OCI-LY7 (cell line): ENCODE measurements at regions not wholly inside any gene's neighbourhood (a gene's known extent, or its start where the extent isn't known, plus 50 kb on each side); places are given as distances from the start of the nearest gene placed in this dataset.
"Not testable (repeated sequence)": the region's sequence is repeated elsewhere in the genome, so short reads cannot be mapped to it uniquely, and the experiment has no call there.

Experiments
- BruUV-seq: library from RNA; stranded (reverse); fragments of 400-500 nt; replicated peaks from 2 replicates; lab custom pipeline; 2021; lab: Mats Ljungman, UMichigan
- CTCF ChIA-PET: fragments of 300-600 bp; sonication (Branson Sonifier 250); formaldehyde crosslinking; loops from one replicate; lab custom pipeline; 2022; ENCODE audit warnings: antibody characterized with exemption; ENCODE audit not compliant: unreplicated experiment; lab: Charles Lee
- POLR2A ChIA-PET: fragments of 300-600 bp; sonication (Branson Sonifier 250); formaldehyde crosslinking; loops from one replicate; lab custom pipeline; 2022; ENCODE audit warnings: antibody characterized with exemption; lab: Charles Lee
- DNase-seq: peaks from one replicate; pipeline ENCODE4 v3.0.0-alpha.2; 2015; ENCODE audit warnings: low spot score
- H2AFZ ChIP-seq: fragments of 200-600 bp; sonication (generic), shearing (Covaris generic); 2 replicates; pipeline ENCODE4 v1.6.1; 2014; ENCODE audit warnings: mild to moderate bottlenecking, antibody characterized with exemption, low read length, moderate library complexity
- H3K27ac ChIP-seq: fragments of 200-600 bp; sonication (generic); 2 replicates; pipeline ENCODE4 v1.5.1; 2014; ENCODE audit warnings: mixed run types, low read depth, mild to moderate bottlenecking, moderate library complexity, low read length, inconsistent platforms; ENCODE audit not compliant: poor library complexity, severe bottlenecking
- H3K36me3 ChIP-seq: fragments of 200-600 bp; sonication (generic); 2 replicates; pipeline ENCODE4 v1.6.1; 2014; ENCODE audit warnings: mild to moderate bottlenecking, antibody characterized with exemption, low read length, moderate library complexity, mixed read lengths; ENCODE audit not compliant: insufficient read depth
- H3K4me1 ChIP-seq: fragments of 200-600 bp; sonication (generic); 2 replicates; pipeline ENCODE4 v1.5.1; 2014; ENCODE audit warnings: mild to moderate bottlenecking, low read length; ENCODE audit not compliant: insufficient read depth, poor library complexity, severe bottlenecking
- H3K4me2 ChIP-seq: fragments of 200-600 bp; sonication (generic); 2 replicates; pipeline ENCODE4 v1.6.1; 2014; ENCODE audit warnings: mild to moderate bottlenecking, low read length
- H3K4me3 ChIP-seq: fragments of 200-600 bp; sonication (generic); 2 replicates; pipeline ENCODE4 v1.5.1; 2014; ENCODE audit warnings: mild to moderate bottlenecking, low read depth, low read length; ENCODE audit not compliant: poor library complexity, severe bottlenecking
- H3K79me2 ChIP-seq: fragments of 200-600 bp; sonication (generic); 2 replicates; pipeline ENCODE4 v1.6.1; 2016; ENCODE audit warnings: low read depth, mild to moderate bottlenecking, low read length, moderate library complexity, mixed read lengths; ENCODE audit not compliant: insufficient read depth
- H3K9me2 ChIP-seq: fragments of 200-600 bp; sonication (generic); 2 replicates; pipeline ENCODE4 v1.6.1; 2016; ENCODE audit warnings: mild to moderate bottlenecking, low read length, mixed read lengths; ENCODE audit not compliant: insufficient read depth
- H3K9me3 ChIP-seq: fragments of 200-600 bp; sonication (generic); 2 replicates; pipeline ENCODE4 v1.6.1; 2014; ENCODE audit warnings: mild to moderate bottlenecking, mixed run types, low read length, mixed read lengths
- H4K20me1 ChIP-seq: fragments of 200-600 bp; sonication (generic); 2 replicates; pipeline ENCODE4 v1.6.1; 2014; ENCODE audit warnings: mild to moderate bottlenecking, antibody characterized with exemption, low read length, moderate library complexity, mixed read lengths; ENCODE audit not compliant: insufficient read depth
- EZH2phosphoT487 ChIP-seq: fragments of 200-600 bp; sonication (generic); IDR thresholded peaks from 2 replicates; pipeline ENCODE4 v1.6.1; 2018; ENCODE audit warnings: low read depth, borderline replicate concordance, mild to moderate bottlenecking, mixed run types, antibody characterized with exemption, low read length, moderate library complexity, mixed read lengths
- intact Hi-C: fragments of 100-400 bp; cut with micrococcal nuclease; formaldehyde crosslinking; loops from one replicate; pipeline ENCODE4 v1.10.0; 2022; ENCODE audit not compliant: unreplicated experiment
- TF ChIP-seq, protein P1 (sequence below): fragments of 200-600 bp; sonication (generic); conservative IDR thresholded peaks from 2 replicates; pipeline ENCODE4 v1.5.1; 2014; ENCODE audit warnings: mild to moderate bottlenecking, antibody characterized with exemption, low read length, moderate library complexity, mixed read lengths

DNA sequence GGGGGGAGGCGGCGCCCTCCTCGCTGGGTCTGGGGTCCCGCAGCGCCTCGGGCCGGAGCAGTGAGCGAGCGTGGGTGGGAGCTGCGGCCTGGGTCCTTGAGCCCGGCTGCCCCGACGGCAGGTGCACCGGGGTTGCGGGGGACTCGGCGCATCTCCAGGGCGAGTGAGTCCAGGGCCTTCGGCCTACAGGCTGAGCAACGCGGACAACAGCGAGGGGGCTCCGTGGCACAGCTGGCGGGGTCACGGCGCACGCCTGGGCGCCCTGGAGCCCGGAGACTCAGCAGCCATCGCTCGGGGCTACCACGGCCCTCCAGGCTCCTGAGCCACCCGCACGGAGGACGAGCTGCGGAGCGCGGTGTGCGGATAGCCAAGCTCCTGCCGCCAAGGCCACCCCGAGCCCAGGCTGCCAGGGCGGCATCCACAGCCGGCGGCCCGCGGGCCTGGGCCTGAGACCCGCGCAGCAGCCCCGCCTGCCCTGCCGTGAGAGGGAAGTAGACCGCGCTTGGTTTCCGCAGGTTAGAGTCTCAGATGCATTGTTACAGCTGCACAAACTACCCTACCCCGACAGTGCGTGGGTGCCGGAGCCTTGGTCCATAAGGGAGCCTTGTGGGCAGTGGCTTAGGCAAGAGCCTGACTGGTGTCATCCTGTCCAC, 253.9 kb upstream of the SGCG start:
- no peak overlapping the region for H3K27ac ChIP-seq
- no peak overlapping the region for H3K4me2 ChIP-seq
- no peaks in the 10 kb centered on the region for H3K4me1 ChIP-seq
- CTCF ChIA-PET, result no interaction called here
- H3K9me2 ChIP-seq, result no peaks in the 10 kb centered on the region
- intact Hi-C loops, result no loop called here
- POLR2A ChIA-PET, result no interaction called here
- no peaks in the 10 kb centered on the region for H3K36me3 ChIP-seq
- DNase-seq, result no peak
- no peaks in the 10 kb centered on the region for H4K20me1 ChIP-seq
- H3K79me2 ChIP-seq, result no peaks in the 10 kb centered on the region
- H2AFZ ChIP-seq, result no peak overlapping the region
- TF ChIP-seq, protein P1, sequence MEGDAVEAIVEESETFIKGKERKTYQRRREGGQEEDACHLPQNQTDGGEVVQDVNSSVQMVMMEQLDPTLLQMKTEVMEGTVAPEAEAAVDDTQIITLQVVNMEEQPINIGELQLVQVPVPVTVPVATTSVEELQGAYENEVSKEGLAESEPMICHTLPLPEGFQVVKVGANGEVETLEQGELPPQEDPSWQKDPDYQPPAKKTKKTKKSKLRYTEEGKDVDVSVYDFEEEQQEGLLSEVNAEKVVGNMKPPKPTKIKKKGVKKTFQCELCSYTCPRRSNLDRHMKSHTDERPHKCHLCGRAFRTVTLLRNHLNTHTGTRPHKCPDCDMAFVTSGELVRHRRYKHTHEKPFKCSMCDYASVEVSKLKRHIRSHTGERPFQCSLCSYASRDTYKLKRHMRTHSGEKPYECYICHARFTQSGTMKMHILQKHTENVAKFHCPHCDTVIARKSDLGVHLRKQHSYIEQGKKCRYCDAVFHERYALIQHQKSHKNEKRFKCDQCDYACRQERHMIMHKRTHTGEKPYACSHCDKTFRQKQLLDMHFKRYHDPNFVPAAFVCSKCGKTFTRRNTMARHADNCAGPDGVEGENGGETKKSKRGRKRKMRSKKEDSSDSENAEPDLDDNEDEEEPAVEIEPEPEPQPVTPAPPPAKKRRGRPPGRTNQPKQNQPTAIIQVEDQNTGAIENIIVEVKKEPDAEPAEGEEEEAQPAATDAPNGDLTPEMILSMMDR, result no peak
- no peak for TF ChIP-seq EZH2phosphoT487
- no TSS peak for BruUV-seq
- H3K9me3 ChIP-seq, result no peaks in the 10 kb centered on the region
- H3K4me3 ChIP-seq, result no peak overlapping the region

DNA sequence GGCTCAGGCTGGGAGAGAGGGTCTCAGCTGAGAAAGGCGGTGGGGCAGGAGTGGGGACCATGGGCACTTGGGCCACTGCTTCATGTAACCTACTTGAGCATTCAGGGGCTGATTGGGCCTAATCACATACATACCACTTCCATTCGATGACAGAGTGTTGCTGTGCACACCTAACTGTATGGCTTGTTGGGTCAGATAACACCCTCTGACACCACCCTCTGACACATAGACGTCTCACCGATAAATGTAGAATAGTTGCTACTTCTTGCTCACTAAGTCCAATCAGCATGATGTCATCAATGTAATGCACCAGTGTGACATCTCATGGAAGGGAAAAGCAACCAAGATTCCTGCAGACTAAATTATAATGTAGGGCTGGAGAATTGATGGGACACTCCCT, 252.9 kb upstream of the SGCG start:
- CTCF ChIA-PET, DNase-seq, H3K9me2 ChIP-seq, H3K79me2 ChIP-seq, H3K9me3 ChIP-seq, intact Hi-C loops, BruUV-seq, H3K4me1 ChIP-seq, H3K36me3 ChIP-seq, H3K4me2 ChIP-seq, H3K27ac ChIP-seq, H2AFZ ChIP-seq, H4K20me1 ChIP-seq, H3K4me3 ChIP-seq, POLR2A ChIA-PET: not testable (repeated sequence)

DNA sequence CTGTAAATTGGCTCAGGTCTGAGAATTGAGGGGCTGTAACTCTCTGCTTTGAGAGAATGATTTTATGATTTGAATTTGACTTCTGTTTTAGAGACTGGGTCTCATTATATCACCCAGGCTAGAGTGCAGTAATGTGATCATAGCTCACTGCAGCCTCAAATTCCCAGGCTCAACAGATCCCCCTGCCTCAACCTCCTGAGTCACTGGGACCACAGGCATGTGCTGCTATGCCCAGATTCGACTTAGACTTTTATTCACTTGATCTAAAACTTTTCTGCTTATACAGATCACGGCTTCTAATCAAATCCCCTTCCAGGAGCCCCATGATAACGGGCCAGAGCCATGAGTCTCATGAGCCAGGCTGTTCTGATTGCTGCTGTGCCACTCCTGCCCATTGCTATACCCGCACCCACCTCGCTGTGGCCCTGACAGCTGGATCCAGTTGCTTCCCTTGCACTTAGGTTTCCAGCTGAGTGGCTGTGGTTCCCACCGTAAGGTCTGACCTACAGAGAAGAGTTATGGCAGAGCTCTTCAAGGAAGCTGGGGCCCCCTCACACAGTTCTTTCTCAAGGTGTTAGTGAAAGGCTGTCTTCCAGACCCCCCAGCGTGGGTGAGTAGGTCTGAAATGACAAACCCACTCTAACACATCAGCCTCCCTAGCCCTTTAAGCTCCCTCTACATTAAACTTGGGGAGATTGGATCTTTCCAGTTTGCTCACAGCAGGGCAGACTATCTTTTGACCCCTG, 251.2 kb upstream of the SGCG start:
- Histone ChIP-seq H2AFZ (no peak overlapping the region), H3K79me2 (no peaks in the 10 kb centered on the region), H3K9me2 (no peaks in the 10 kb centered on the region), H3K36me3 (no peaks in the 10 kb centered on the region), H3K9me3 (no peaks in the 10 kb centered on the region), H3K27ac (no peak overlapping the region), H3K4me2 (no peak overlapping the region), H3K4me3 (no peak overlapping the region), H3K4me1 (no peaks in the 10 kb centered on the region), H4K20me1 (no peaks in the 10 kb centered on the region)
- ChIA-PET CTCF (no interaction called here), POLR2A (no interaction called here)
- intact Hi-C loops, result no loop called here
- TF ChIP-seq EZH2phosphoT487, result no peak
- TF ChIP-seq, protein P1, result no peak
- DNase-seq, result no peak
- BruUV-seq, result no TSS peak
